Prostate gland (tissue), 2 donors: ENCODE measurements at regions not wholly inside any gene's neighbourhood (a gene's known extent, or its start where the extent isn't known, plus 50 kb on each side); places are given as distances from the start of the nearest gene placed in this dataset.

ENCODE experiments used
- CTCF ChIP-seq, 4 experiments: fragments of 200-600 bp in 2 of 4; fragments of 450-650 bp in 2 of 4; sonication (generic) in 2 of 4; IDR thresholded peaks; 1 replicate in 3 of 4; 2 replicates in 1 of 4; pipeline ENCODE4 v1.5.1; 2016 to 2019; ENCODE audit warnings: antibody characterized with exemption in 4 of 4, mild to moderate bottlenecking in 2 of 4, moderate library complexity in 2 of 4
- POLR2A ChIP-seq: fragments of 450-650 bp; IDR thresholded peaks from one replicate; pipeline ENCODE4 v1.6.1; 2016; ENCODE audit warnings: antibody characterized with exemption, mild to moderate bottlenecking
- POLR2AphosphoS5 ChIP-seq: sonication (generic); formaldehyde crosslinking; IDR thresholded peaks from one replicate; pipeline ENCODE4 v1.6.1; 2017; ENCODE audit warnings: antibody characterized with exemption

DNA sequence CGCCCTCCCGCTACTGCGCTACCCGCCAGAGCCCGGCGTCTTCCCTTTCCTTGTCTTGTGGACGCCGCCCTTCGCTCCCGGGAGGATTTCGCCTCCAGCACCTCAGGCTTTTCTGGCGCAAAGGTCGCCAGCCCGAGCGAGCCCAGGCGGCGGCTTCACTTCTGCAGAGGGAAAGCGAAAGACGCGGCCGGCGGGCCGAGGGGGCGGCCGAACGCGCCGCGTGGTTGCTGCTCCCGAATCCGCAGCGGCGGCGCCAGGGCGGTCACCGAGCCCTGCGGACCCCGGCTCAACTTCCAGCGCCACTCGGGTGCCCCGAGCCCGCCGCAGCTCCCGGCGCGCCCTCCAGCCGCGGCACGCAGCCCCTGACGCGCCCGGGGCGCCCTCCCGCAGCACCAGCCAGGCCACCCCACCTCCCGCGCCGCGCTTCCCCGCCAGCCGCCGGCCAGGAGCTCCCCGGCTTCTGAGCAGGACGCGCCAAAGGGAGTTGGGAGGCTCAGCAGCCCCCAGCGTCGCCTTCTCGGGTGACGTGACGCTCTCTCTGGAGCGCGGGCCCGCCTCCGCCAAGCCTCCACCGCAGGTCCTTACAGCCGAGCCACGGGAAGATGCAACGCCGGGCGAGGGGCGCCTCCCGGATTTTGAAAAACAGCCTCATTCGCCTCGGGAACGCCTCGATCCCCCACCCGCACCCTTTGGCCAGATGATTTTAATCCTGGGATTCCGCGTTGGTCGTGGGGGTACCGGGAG, 84.9 kb upstream of the EPB41L3 start:
- TF ChIP-seq CTCF (IDR thresholded peaks at IDR 0.05): no peak
- no peak for TF ChIP-seq POLR2AphosphoS5
- TF ChIP-seq POLR2A: no peak
